HEK293 (cell line): ENCODE measurements at regions not wholly inside any gene's neighbourhood (a gene's known extent, or its start where the extent isn't known, plus 50 kb on each side); places are given as distances from the start of the nearest gene placed in this dataset.

Experiments used
- CTCF ChIA-PET: fragments of 350-600 bp; formaldehyde crosslinking; extraction: SDS; loops from one replicate; lab custom pipeline; 2021; ENCODE audit warnings: antibody characterized with exemption; lab: Yijun Ruan, JAX
- POLR2A ChIA-PET: fragments of 300-600 bp; formaldehyde crosslinking; extraction: SDS; loops from one replicate; lab custom pipeline; 2020; ENCODE audit warnings: antibody characterized with exemption, inconsistent platforms; lab: Yijun Ruan, JAX
- H3K27ac ChIP-seq: fragments of 200-500 bp; sonication (Bioruptor generic); 2 replicates; pipeline ENCODE4 v1.5.1; 2014; ENCODE audit warnings: low read depth, low read length, control low read depth, inconsistent platforms; ENCODE audit errors: extremely low read depth
- H3K36me3 ChIP-seq, 2 experiments: fragments of 200-500 bp in 1 of 2; sonication (Bioruptor generic) in 1 of 2; 1 replicate in 1 of 2; 2 replicates in 1 of 2; pipeline ENCODE4 v1.5.1; 2014 to 2017; ENCODE audit warnings: inconsistent platforms in 2 of 2, low read length in 2 of 2; ENCODE audit not compliant: control insufficient read depth in 2 of 2, insufficient read depth in 1 of 2
- H3K4me1 ChIP-seq: fragments of 200-500 bp; sonication (Bioruptor generic); 2 replicates; pipeline ENCODE4 v1.5.1; 2014; ENCODE audit warnings: mild to moderate bottlenecking, low read length, inconsistent platforms; ENCODE audit not compliant: control insufficient read depth, insufficient read depth
- H3K4me3 ChIP-seq: 2 replicates; pipeline ENCODE4 v1.5.1; 2011; ENCODE audit warnings: low read depth, mild to moderate bottlenecking, control low read depth, low read length, moderate library complexity
- H3K9me3 ChIP-seq: fragments of 200-500 bp; sonication (Bioruptor generic); 2 replicates; pipeline ENCODE4 v1.5.1; 2014; ENCODE audit warnings: low read depth, low read length, inconsistent platforms; ENCODE audit not compliant: control insufficient read depth, insufficient read depth
- EGR2 ChIP-seq: fragments of 450-650 bp; formaldehyde crosslinking; IDR thresholded peaks from 2 replicates; pipeline ENCODE4 v1.5.1; 2016; ENCODE audit warnings: low read depth, missing biosample characterization, missing genetic modification characterization
- GLI2 ChIP-seq: fragments of 450-650 bp; formaldehyde crosslinking; IDR thresholded peaks from 2 replicates; pipeline ENCODE4; 2017; ENCODE audit warnings: missing biosample characterization, missing genetic modification characterization, low read depth, borderline replicate concordance
- HIC1 ChIP-seq: fragments of 450-650 bp; formaldehyde crosslinking; IDR thresholded peaks from 2 replicates; pipeline ENCODE4 v1.5.1; 2016; ENCODE audit warnings: missing biosample characterization, missing genetic modification characterization
- MZF1 ChIP-seq: fragments of 450-650 bp; formaldehyde crosslinking; IDR thresholded peaks from 2 replicates; pipeline ENCODE4 v1.5.1; 2017; ENCODE audit warnings: missing biosample characterization, missing genetic modification characterization, borderline replicate concordance
- SP2 ChIP-seq: fragments of 450-650 bp; formaldehyde crosslinking; IDR thresholded peaks from 2 replicates; pipeline ENCODE4 v1.5.1; 2016; ENCODE audit warnings: missing biosample characterization, missing genetic modification characterization
- YY1 ChIP-seq: fragments of 450-650 bp; formaldehyde crosslinking; IDR thresholded peaks from 2 replicates; pipeline ENCODE4 v1.5.1; 2018; ENCODE audit warnings: missing biosample characterization, missing genetic modification characterization
- YY2 ChIP-seq: fragments of 450-650 bp; formaldehyde crosslinking; IDR thresholded peaks from 2 replicates; pipeline ENCODE4 v1.5.1; 2016; ENCODE audit warnings: missing biosample characterization, missing genetic modification characterization
- ZBTB1 ChIP-seq: fragments of 450-650 bp; formaldehyde crosslinking; IDR thresholded peaks from 2 replicates; pipeline ENCODE4 v1.5.1; 2016; ENCODE audit warnings: missing biosample characterization, missing genetic modification characterization
- ZBTB21 ChIP-seq: fragments of 450-650 bp; formaldehyde crosslinking; IDR thresholded peaks from 2 replicates; pipeline ENCODE4 v1.5.1; 2017; ENCODE audit warnings: missing biosample characterization, missing genetic modification characterization
- ZFP41 ChIP-seq: fragments of 450-650 bp; formaldehyde crosslinking; IDR thresholded peaks from 2 replicates; pipeline ENCODE4 v1.5.1; 2016; ENCODE audit warnings: missing biosample characterization, missing genetic modification characterization, borderline replicate concordance
- ZNF148 ChIP-seq: fragments of 450-650 bp; formaldehyde crosslinking; IDR thresholded peaks from 2 replicates; pipeline ENCODE4 v1.5.0; 2017; ENCODE audit warnings: missing biosample characterization, missing genetic modification characterization, borderline replicate concordance
- ZNF2 ChIP-seq: fragments of 450-650 bp; formaldehyde crosslinking; IDR thresholded peaks from 2 replicates; pipeline ENCODE4 v1.5.1; 2016; ENCODE audit warnings: missing biosample characterization, missing genetic modification characterization
- ZNF266 ChIP-seq: fragments of 450-650 bp; formaldehyde crosslinking; IDR thresholded peaks from 2 replicates; pipeline ENCODE4 v1.5.1; 2016; ENCODE audit warnings: missing biosample characterization, missing genetic modification characterization, low read depth
- ZNF302 ChIP-seq: fragments of 450-650 bp; formaldehyde crosslinking; IDR thresholded peaks from 2 replicates; pipeline ENCODE4 v1.5.1; 2016; ENCODE audit warnings: missing biosample characterization, missing genetic modification characterization, low read depth
- ZNF426 ChIP-seq: fragments of 450-650 bp; formaldehyde crosslinking; IDR thresholded peaks from 2 replicates; pipeline ENCODE4 v1.5.1; 2017; ENCODE audit warnings: missing biosample characterization, missing genetic modification characterization, mild to moderate bottlenecking, inconsistent platforms, moderate library complexity
- ZNF544 ChIP-seq: fragments of 450-650 bp; formaldehyde crosslinking; IDR thresholded peaks from 2 replicates; pipeline ENCODE4 v1.5.0; 2017; ENCODE audit warnings: missing biosample characterization, missing genetic modification characterization
- ZNF548 ChIP-seq: fragments of 450-650 bp; formaldehyde crosslinking; IDR thresholded peaks from 2 replicates; pipeline ENCODE4 v1.5.1; 2016; ENCODE audit warnings: missing biosample characterization, missing genetic modification characterization
- ZNF561 ChIP-seq: fragments of 450-650 bp; IDR thresholded peaks from 2 replicates; pipeline ENCODE4 v1.5.1; 2018; ENCODE audit warnings: missing biosample characterization, missing genetic modification characterization, borderline replicate concordance
- ZNF571 ChIP-seq: fragments of 450-650 bp; formaldehyde crosslinking; IDR thresholded peaks from 2 replicates; pipeline ENCODE4 v1.5.0; 2017; ENCODE audit warnings: missing biosample characterization, missing genetic modification characterization
- ZNF621 ChIP-seq: fragments of 450-650 bp; formaldehyde crosslinking; IDR thresholded peaks from 2 replicates; pipeline ENCODE4 v1.5.1; 2017; ENCODE audit warnings: missing biosample characterization, missing genetic modification characterization
- ZNF624 ChIP-seq: fragments of 450-650 bp; formaldehyde crosslinking; IDR thresholded peaks from 2 replicates; pipeline ENCODE4 v1.5.1; 2017; ENCODE audit warnings: missing biosample characterization, missing genetic modification characterization
- ZNF658 ChIP-seq: fragments of 450-650 bp; formaldehyde crosslinking; IDR thresholded peaks from 2 replicates; pipeline ENCODE4; 2016; ENCODE audit warnings: missing biosample characterization, missing genetic modification characterization
- ZNF664 ChIP-seq: fragments of 450-650 bp; formaldehyde crosslinking; IDR thresholded peaks from 2 replicates; pipeline ENCODE4 v1.5.1; 2016; ENCODE audit warnings: missing biosample characterization, missing genetic modification characterization
- ZNF830 ChIP-seq: fragments of 450-650 bp; IDR thresholded peaks from 2 replicates; pipeline ENCODE4 v1.5.0; 2018; ENCODE audit warnings: missing biosample characterization, missing genetic modification characterization, low read depth, mild to moderate bottlenecking, moderate library complexity
- ZXDB ChIP-seq: fragments of 450-650 bp; formaldehyde crosslinking; IDR thresholded peaks from 2 replicates; pipeline ENCODE4 v1.5.1; 2016; ENCODE audit warnings: missing biosample characterization, missing genetic modification characterization
- TF ChIP-seq, protein P1 (sequence below): fragments of 450-650 bp; formaldehyde crosslinking; IDR thresholded peaks from 2 replicates; pipeline ENCODE4 v1.5.1; 2016; ENCODE audit warnings: missing biosample characterization, missing genetic modification characterization
- TF ChIP-seq, protein P2 (sequence below): fragments of 450-650 bp; formaldehyde crosslinking; IDR thresholded peaks from 2 replicates; pipeline ENCODE4 v1.5.1; 2016; ENCODE audit warnings: missing biosample characterization, missing genetic modification characterization

DNA sequence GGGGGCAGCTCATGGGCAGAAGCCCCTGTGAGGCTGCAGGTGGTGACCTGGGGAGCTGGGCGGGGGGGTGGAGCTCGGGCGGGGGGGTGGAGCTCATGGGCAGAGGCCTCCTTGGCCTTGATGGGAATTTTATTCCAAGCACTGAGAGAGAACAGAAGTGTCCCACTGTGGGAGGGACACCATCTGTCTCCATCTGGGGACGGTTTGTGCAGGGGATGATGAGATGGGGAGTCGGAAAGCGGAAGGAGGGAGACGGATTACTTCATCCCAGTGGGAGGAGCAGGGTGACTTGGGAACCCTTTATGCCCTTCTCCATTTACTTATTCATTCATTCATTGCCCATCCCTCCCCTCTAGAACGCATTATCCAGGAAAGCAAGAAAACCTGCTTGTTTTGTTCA is 304.7 kb downstream of the ADGRD1 start (continued):
- TF ChIP-seq HIC1 (tag by site-specific recombination) = no peak
- no peak for TF ChIP-seq YY2 (tag by site-specific recombination)
- no peak for TF ChIP-seq GLI2
- TF ChIP-seq, protein P1, sequence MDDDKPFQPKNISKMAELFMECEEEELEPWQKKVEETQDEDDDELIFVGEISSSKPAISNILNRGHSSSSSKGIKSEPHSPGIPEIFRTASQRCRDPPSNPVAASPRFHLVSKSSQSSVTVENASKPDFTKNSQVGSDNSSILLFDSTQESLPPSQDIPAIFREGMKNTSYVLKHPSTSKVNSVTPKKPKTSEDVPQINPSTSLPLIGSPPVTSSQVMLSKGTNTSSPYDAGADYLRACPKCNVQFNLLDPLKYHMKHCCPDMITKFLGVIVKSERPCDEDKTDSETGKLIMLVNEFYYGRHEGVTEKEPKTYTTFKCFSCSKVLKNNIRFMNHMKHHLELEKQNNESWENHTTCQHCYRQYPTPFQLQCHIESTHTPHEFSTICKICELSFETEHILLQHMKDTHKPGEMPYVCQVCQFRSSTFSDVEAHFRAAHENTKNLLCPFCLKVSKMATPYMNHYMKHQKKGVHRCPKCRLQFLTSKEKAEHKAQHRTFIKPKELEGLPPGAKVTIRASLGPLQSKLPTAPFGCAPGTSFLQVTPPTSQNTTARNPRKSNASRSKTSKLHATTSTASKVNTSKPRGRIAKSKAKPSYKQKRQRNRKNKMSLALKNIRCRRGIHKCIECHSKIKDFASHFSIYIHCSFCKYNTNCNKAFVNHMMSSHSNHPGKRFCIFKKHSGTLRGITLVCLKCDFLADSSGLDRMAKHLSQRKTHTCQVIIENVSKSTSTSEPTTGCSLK (tag by site-specific recombination) = no peak
- TF ChIP-seq ZFP41 (tag by site-specific recombination) = no peak
- no peak for TF ChIP-seq EGR2 (tag by site-specific recombination)
- TF ChIP-seq ZNF571 = no peak
- TF ChIP-seq ZNF658 = no peak
- TF ChIP-seq ZNF266 = no peak
- no peak for TF ChIP-seq ZNF624 (tag by site-specific recombination)
- TF ChIP-seq ZNF548 (tag by site-specific recombination) = no peak
- TF ChIP-seq ZNF302 (tag by site-specific recombination) = no peak
- TF ChIP-seq MZF1 = no peak
- TF ChIP-seq, all 188 proteins: peak for 0

DNA sequence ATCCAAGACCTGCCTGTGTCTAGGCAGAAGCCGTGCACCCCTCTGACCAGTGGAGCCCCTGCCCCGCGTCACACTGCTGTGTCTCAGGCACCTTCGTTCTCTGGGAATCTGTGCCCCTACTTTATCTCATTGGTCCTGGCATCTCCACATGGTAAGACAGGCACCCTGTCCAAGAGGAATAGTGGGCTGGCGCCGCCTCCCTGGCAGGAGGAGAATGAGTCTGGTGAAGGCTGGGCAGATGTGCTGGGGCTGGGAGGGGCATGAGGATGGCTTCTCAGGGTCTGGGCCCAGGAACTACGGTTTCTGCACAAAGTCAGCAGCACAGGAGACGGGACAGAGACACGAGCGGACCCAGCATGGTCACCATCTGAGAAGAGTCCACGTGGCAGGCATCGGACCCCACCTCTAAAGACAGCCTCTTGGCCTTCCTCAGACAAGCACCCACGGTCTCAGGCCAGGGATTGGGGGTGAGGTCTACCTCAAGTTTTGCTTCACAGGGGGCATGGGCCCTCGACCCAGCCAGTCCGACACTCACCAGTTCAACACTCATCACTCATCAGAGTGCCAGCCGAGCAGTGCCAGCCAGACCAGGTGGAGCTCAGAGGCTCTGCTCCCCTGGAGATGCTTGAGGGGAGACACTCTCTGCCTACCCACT is 306.7 kb downstream of the ADGRD1 start:
- Histone ChIP-seq H3K9me3 (no peaks in the 10 kb centered on the region), H3K27ac (no peak overlapping the region), H3K4me1 (no peaks in the 10 kb centered on the region), H3K36me3 (no peaks in the 10 kb centered on the region), H3K4me3 (no peak overlapping the region)
- CTCF ChIA-PET = no interaction called here
- POLR2A ChIA-PET = no interaction called here
- TF ChIP-seq ZNF621 (tag by site-specific recombination) (no peak), ZBTB1 (tag by site-specific recombination) (no peak), ZNF148 (tag by site-specific recombination) (no peak), ZXDB (tag by site-specific recombination) (no peak), SP2 (no peak), ZBTB21 (tag by site-specific recombination) (no peak), ZNF2 (no peak), ZNF830 (tag by site-specific recombination) (no peak), ZNF544 (tag by site-specific recombination) (no peak), ZNF561 (tag by site-specific recombination) (no peak), YY1 (tag by site-specific recombination) (no peak), ZNF426 (no peak), ZNF664 (tag by site-specific recombination) (no peak)
- TF ChIP-seq, protein P2, sequence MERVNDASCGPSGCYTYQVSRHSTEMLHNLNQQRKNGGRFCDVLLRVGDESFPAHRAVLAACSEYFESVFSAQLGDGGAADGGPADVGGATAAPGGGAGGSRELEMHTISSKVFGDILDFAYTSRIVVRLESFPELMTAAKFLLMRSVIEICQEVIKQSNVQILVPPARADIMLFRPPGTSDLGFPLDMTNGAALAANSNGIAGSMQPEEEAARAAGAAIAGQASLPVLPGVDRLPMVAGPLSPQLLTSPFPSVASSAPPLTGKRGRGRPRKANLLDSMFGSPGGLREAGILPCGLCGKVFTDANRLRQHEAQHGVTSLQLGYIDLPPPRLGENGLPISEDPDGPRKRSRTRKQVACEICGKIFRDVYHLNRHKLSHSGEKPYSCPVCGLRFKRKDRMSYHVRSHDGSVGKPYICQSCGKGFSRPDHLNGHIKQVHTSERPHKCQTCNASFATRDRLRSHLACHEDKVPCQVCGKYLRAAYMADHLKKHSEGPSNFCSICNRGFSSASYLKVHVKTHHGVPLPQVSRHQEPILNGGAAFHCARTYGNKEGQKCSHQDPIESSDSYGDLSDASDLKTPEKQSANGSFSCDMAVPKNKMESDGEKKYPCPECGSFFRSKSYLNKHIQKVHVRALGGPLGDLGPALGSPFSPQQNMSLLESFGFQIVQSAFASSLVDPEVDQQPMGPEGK (tag by site-specific recombination) = no peak
